CD4-positive, alpha-beta T cell treated with Interleukin-2 at 100 ng/mL for 4 hours (primary cell): ENCODE measurements at regions not wholly inside any gene's neighbourhood (a gene's known extent, or its start where the extent isn't known, plus 50 kb on each side); places are given as distances from the start of the nearest gene placed in this dataset.

Experiments
- DNase-seq: peaks from one replicate; pipeline ENCODE4 v3.0.0-alpha.2; 2020; ENCODE audit warnings: low spot score

GRCh38 chr3:71838406-71838805 is 53.5 kb upstream of the PROK2 start:
- DNase-seq = no peak
